ENCODE measurements at regions not wholly inside any gene's neighbourhood (a gene's known extent, or its start where the extent isn't known, plus 50 kb on each side); places are given as distances from the start of the nearest gene placed in this dataset.

DNA sequence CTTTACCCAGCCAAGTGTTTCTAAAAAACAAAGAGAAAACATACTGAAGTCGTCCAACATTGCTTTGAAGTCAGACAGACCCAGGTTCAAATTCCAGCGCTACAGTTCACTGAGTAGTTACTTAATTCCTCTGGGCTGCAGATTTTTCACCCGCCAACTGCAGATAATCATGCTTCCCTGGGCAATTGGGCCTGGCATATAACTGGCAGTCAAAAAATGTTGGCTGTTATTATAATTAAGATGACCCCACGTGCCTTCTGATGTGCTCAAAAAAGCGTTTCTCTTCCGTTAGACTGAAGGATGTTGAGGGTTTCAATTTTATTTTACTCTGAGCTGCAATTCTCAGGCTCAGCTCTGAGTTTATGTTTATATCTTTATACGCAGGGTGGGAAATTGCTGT, 156.1 kb upstream of the CITED2 start:
- ATAC-seq (ENCODE audit: low read depth) (no peak), DNase-seq (ENCODE audit: low spot score) (no peak)
- Histone ChIP-seq H3K27ac (ENCODE audit: poor library complexity, severe bottlenecking) (no peak overlapping the region), H3K4me1 (ENCODE audit: insufficient read depth, poor library complexity, severe bottlenecking) (peaks cover 10% of the 10 kb centered on the region), H3K27me3 (ENCODE audit: insufficient read depth, poor library complexity, severe bottlenecking) (no peaks in the 10 kb centered on the region), H3K4me3 (ENCODE audit: severe bottlenecking) (no peak overlapping the region), H3K36me3 (ENCODE audit: low read depth) (no peaks in the 10 kb centered on the region), H3K9me3 (ENCODE audit: severe bottlenecking) (no peaks in the 10 kb centered on the region)
- TF ChIP-seq, protein P1, sequence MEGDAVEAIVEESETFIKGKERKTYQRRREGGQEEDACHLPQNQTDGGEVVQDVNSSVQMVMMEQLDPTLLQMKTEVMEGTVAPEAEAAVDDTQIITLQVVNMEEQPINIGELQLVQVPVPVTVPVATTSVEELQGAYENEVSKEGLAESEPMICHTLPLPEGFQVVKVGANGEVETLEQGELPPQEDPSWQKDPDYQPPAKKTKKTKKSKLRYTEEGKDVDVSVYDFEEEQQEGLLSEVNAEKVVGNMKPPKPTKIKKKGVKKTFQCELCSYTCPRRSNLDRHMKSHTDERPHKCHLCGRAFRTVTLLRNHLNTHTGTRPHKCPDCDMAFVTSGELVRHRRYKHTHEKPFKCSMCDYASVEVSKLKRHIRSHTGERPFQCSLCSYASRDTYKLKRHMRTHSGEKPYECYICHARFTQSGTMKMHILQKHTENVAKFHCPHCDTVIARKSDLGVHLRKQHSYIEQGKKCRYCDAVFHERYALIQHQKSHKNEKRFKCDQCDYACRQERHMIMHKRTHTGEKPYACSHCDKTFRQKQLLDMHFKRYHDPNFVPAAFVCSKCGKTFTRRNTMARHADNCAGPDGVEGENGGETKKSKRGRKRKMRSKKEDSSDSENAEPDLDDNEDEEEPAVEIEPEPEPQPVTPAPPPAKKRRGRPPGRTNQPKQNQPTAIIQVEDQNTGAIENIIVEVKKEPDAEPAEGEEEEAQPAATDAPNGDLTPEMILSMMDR (IDR thresholded peaks at IDR 0.05; ENCODE audit: poor library complexity, severe bottlenecking) = no peak

GRCh38 chr6:139529420-139529819, 155.0 kb upstream of the CITED2 start:
- Histone ChIP-seq H3K36me3 (ENCODE audit: low read depth) (no peaks in the 10 kb centered on the region), H3K4me3 (ENCODE audit: severe bottlenecking) (no peak overlapping the region), H3K27ac (ENCODE audit: poor library complexity, severe bottlenecking) (no peak overlapping the region), H3K27me3 (ENCODE audit: insufficient read depth, poor library complexity, severe bottlenecking) (no peaks in the 10 kb centered on the region), H3K4me1 (ENCODE audit: insufficient read depth, poor library complexity, severe bottlenecking) (peaks cover 10% of the 10 kb centered on the region), H3K9me3 (ENCODE audit: severe bottlenecking) (no peaks in the 10 kb centered on the region)
- no peak for ATAC-seq (ENCODE audit: low read depth)
- DNase-seq (ENCODE audit: low spot score) = no peak
- TF ChIP-seq, protein P1 (IDR thresholded peaks at IDR 0.05; ENCODE audit: poor library complexity, severe bottlenecking) = no peak

GRCh38 chr6:139528471-139528870, 154.0 kb upstream of the CITED2 start:
- Histone ChIP-seq H3K27ac (ENCODE audit: poor library complexity, severe bottlenecking) (no peak overlapping the region), H3K36me3 (ENCODE audit: low read depth) (no peaks in the 10 kb centered on the region), H3K27me3 (ENCODE audit: insufficient read depth, poor library complexity, severe bottlenecking) (no peaks in the 10 kb centered on the region), H3K9me3 (ENCODE audit: severe bottlenecking) (no peaks in the 10 kb centered on the region), H3K4me1 (ENCODE audit: insufficient read depth, poor library complexity, severe bottlenecking) (peaks cover 3% of the 10 kb centered on the region), H3K4me3 (ENCODE audit: severe bottlenecking) (no peak overlapping the region)
- ATAC-seq (ENCODE audit: low read depth) (no peak), DNase-seq (ENCODE audit: low spot score) (no peak)
- TF ChIP-seq, protein P1 (IDR thresholded peaks at IDR 0.05; ENCODE audit: poor library complexity, severe bottlenecking) = no peak

- H3K9me3 ChIP-seq (ENCODE audit: severe bottlenecking) = no peaks in the 10 kb centered on the region
- TF ChIP-seq, protein P1 (IDR thresholded peaks at IDR 0.05; ENCODE audit: poor library complexity, severe bottlenecking) = no peak
- DNase-seq (ENCODE audit: low spot score) (no peak), ATAC-seq (ENCODE audit: low read depth) (no peak)
- no peak overlapping the region for H3K4me3 ChIP-seq (ENCODE audit: severe bottlenecking)
- H3K36me3 ChIP-seq (ENCODE audit: low read depth) = no peaks in the 10 kb centered on the region
- no peak overlapping the region for H3K27ac ChIP-seq (ENCODE audit: poor library complexity, severe bottlenecking)
- H3K4me1 ChIP-seq (ENCODE audit: insufficient read depth, poor library complexity, severe bottlenecking) = peaks cover 17% of the 10 kb centered on the region
- H3K27me3 ChIP-seq (ENCODE audit: insufficient read depth, poor library complexity, severe bottlenecking) = no peaks in the 10 kb centered on the region
These were observed 151.0 kb upstream of the CITED2 start for GRCh38 chr6:139525415-139525814.

GRCh38 chr6:139523986-139524385, 149.5 kb upstream of the CITED2 start:
- Histone ChIP-seq H3K9me3 (ENCODE audit: severe bottlenecking) (no peaks in the 10 kb centered on the region), H3K36me3 (ENCODE audit: low read depth) (no peaks in the 10 kb centered on the region), H3K4me1 (ENCODE audit: insufficient read depth, poor library complexity, severe bottlenecking) (peaks cover 23% of the 10 kb centered on the region), H3K27ac (ENCODE audit: poor library complexity, severe bottlenecking) (no peak overlapping the region), H3K27me3 (ENCODE audit: insufficient read depth, poor library complexity, severe bottlenecking) (no peaks in the 10 kb centered on the region), H3K4me3 (ENCODE audit: severe bottlenecking) (no peak overlapping the region)
- TF ChIP-seq, protein P1 (IDR thresholded peaks at IDR 0.05; ENCODE audit: poor library complexity, severe bottlenecking) = no peak
- no peak for ATAC-seq (ENCODE audit: low read depth)
- DNase-seq (ENCODE audit: low spot score) = no peak

Measured in RWPE2 (cell line).